ENCODE measurements at regions not wholly inside any gene's neighbourhood (a gene's known extent, or its start where the extent isn't known, plus 50 kb on each side); places are given as distances from the start of the nearest gene placed in this dataset.

- no peak overlapping the region for H3K4me3 ChIP-seq (ENCODE audit: low read length)
- H4K20me1 ChIP-seq (ENCODE audit: control insufficient read depth, insufficient read depth, low read depth, low read length): no peaks in the 10 kb centered on the region
- H3K4me1 ChIP-seq (ENCODE audit: control insufficient read depth, low read length): no peaks in the 10 kb centered on the region
- no peaks in the 10 kb centered on the region for H3F3A ChIP-seq (ENCODE audit: control insufficient read depth, insufficient read depth)
- H3K36me3 ChIP-seq (ENCODE audit: control insufficient read depth, low read length): no peaks in the 10 kb centered on the region
- no peaks in the 10 kb centered on the region for H3K27me3 ChIP-seq (ENCODE audit: control insufficient read depth, low read length)
- H3K4me2 ChIP-seq (ENCODE audit: low read length): no peak overlapping the region
- H3K9me2 ChIP-seq (replicated peaks; ENCODE audit: control insufficient read depth, low read length): no peaks in the 10 kb centered on the region
- no peaks in the 10 kb centered on the region for H3K9me3 ChIP-seq (ENCODE audit: control insufficient read depth, insufficient read depth, low read length)
- no peak overlapping the region for H3K27ac ChIP-seq (ENCODE audit: low read depth, low read length)
- H3K79me2 ChIP-seq (ENCODE audit: control insufficient read depth, low read length): no peaks in the 10 kb centered on the region
- TF ChIP-seq CTCF (IDR thresholded peaks at IDR 0.05; ENCODE audit: low read depth, low read length, poor library complexity, severe bottlenecking) (no peak), EZH2phosphoT487 (IDR thresholded peaks at IDR 0.05; ENCODE audit: borderline replicate concordance, low read length) (no peak)
These were observed 84.1 kb upstream of the CTNNA2 start for GRCh38 chr2:79428745-79429144.

- H3K36me3 ChIP-seq (ENCODE audit: control insufficient read depth, low read length): no peaks in the 10 kb centered on the region
- no peaks in the 10 kb centered on the region for H3F3A ChIP-seq (ENCODE audit: control insufficient read depth, insufficient read depth)
- TF ChIP-seq EZH2phosphoT487 (IDR thresholded peaks at IDR 0.05; ENCODE audit: borderline replicate concordance, low read length) (no peak), CTCF (IDR thresholded peaks at IDR 0.05; ENCODE audit: low read depth, low read length, poor library complexity, severe bottlenecking) (no peak)
- no peak overlapping the region for H3K4me2 ChIP-seq (ENCODE audit: low read length)
- no peaks in the 10 kb centered on the region for H3K9me3 ChIP-seq (ENCODE audit: control insufficient read depth, insufficient read depth, low read length)
- no peaks in the 10 kb centered on the region for H3K27me3 ChIP-seq (ENCODE audit: control insufficient read depth, low read length)
- no peak overlapping the region for H3K4me3 ChIP-seq (ENCODE audit: low read length)
- H4K20me1 ChIP-seq (ENCODE audit: control insufficient read depth, insufficient read depth, low read depth, low read length): no peaks in the 10 kb centered on the region
- H3K79me2 ChIP-seq (ENCODE audit: control insufficient read depth, low read length): no peaks in the 10 kb centered on the region
- H3K27ac ChIP-seq (ENCODE audit: low read depth, low read length): no peak overlapping the region
- no peaks in the 10 kb centered on the region for H3K4me1 ChIP-seq (ENCODE audit: control insufficient read depth, low read length)
- no peaks in the 10 kb centered on the region for H3K9me2 ChIP-seq (replicated peaks; ENCODE audit: control insufficient read depth, low read length)
These were observed 98.2 kb upstream of the CTNNA2 start for GRCh38 chr2:79414690-79415089.

- no peak overlapping the region for H3K27ac ChIP-seq (ENCODE audit: low read depth, low read length)
- H3K4me2 ChIP-seq (ENCODE audit: low read length): no peak overlapping the region
- H4K20me1 ChIP-seq (ENCODE audit: control insufficient read depth, insufficient read depth, low read depth, low read length): no peaks in the 10 kb centered on the region
- no peaks in the 10 kb centered on the region for H3K27me3 ChIP-seq (ENCODE audit: control insufficient read depth, low read length)
- H3K79me2 ChIP-seq (ENCODE audit: control insufficient read depth, low read length): no peaks in the 10 kb centered on the region
- no peak for TF ChIP-seq CTCF (IDR thresholded peaks at IDR 0.05; ENCODE audit: low read depth, low read length, poor library complexity, severe bottlenecking)
- no peak for TF ChIP-seq EZH2phosphoT487 (IDR thresholded peaks at IDR 0.05; ENCODE audit: borderline replicate concordance, low read length)
- no peak overlapping the region for H3K4me3 ChIP-seq (ENCODE audit: low read length)
- no peaks in the 10 kb centered on the region for H3F3A ChIP-seq (ENCODE audit: control insufficient read depth, insufficient read depth)
- no peaks in the 10 kb centered on the region for H3K36me3 ChIP-seq (ENCODE audit: control insufficient read depth, low read length)
- H3K9me2 ChIP-seq (replicated peaks; ENCODE audit: control insufficient read depth, low read length): no peaks in the 10 kb centered on the region
- H3K9me3 ChIP-seq (ENCODE audit: control insufficient read depth, insufficient read depth, low read length): no peaks in the 10 kb centered on the region
- H3K4me1 ChIP-seq (ENCODE audit: control insufficient read depth, low read length): no peaks in the 10 kb centered on the region
These were observed 118.4 kb upstream of the CTNNA2 start for GRCh38 chr2:79394485-79394859.
